ENCODE measurements at regions not wholly inside any gene's neighbourhood (a gene's known extent, or its start where the extent isn't known, plus 50 kb on each side); places are given as distances from the start of the nearest gene placed in this dataset.

DNA sequence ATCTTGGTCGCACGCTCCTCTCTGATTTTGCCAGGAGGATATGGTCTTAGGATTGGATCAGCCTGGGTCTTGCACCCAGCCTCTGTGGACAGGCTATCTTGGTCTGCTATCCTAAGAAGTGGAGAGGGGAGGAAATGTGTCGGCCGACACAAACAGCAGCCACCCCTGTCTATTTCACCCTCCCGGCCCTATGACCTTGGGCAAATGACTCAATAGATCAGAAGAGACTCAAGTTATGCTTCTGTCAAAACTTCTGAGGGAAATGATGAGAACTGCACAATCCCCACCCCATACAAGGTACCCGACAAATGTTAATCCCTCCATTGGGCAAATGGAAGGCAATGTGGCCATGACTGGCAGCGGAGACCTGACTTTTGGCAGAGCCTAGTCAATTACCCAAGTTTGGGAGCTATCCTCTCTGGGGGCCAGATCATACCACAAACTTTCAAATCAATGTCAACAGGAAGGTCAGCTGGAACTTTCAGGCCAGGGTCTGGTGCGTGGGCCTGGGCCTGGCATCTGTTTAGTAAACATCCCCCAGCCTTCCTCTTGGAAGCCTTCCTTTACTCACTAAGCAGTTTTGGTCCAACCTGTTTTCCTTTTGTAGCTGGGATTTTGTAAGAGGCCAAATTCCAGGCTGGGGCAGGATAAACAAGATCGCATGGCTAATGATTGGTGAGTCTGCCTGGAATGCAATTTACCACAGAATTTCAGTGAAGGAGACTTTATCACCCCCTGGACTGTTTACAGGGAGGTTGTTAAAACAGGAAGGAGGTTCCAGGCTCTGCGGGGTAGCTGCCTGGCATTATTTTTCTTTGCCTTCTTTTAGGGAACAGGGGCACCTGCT lies 64.2 kb upstream of the CPEB4 start (continued):
- peak; percentile 37; the same call in 1 of the 2 replicates for TF ChIP-seq YEATS2 (CRISPR knock-in tag; IDR thresholded peaks at IDR 0.05; ENCODE audit: borderline replicate concordance)
- TF ChIP-seq, protein P1, sequence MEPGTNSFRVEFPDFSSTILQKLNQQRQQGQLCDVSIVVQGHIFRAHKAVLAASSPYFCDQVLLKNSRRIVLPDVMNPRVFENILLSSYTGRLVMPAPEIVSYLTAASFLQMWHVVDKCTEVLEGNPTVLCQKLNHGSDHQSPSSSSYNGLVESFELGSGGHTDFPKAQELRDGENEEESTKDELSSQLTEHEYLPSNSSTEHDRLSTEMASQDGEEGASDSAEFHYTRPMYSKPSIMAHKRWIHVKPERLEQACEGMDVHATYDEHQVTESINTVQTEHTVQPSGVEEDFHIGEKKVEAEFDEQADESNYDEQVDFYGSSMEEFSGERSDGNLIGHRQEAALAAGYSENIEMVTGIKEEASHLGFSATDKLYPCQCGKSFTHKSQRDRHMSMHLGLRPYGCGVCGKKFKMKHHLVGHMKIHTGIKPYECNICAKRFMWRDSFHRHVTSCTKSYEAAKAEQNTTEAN (CRISPR knock-in tag; conservative IDR thresholded peaks at IDR 0.05), result peak; percentile 80; the same call in 1 of the 2 replicates
- peak; percentile 53; the same call in 1 of the 2 replicates for TF ChIP-seq TSC22D2 (CRISPR knock-in tag; IDR thresholded peaks at IDR 0.05; ENCODE audit: borderline replicate concordance)
- peak; percentile 51; the same call in 1 of the 2 replicates for TF ChIP-seq PHF8 (CRISPR knock-in tag; IDR thresholded peaks at IDR 0.05)
- peak; percentile 66; the same call in 1 of the 2 replicates for TF ChIP-seq ZSCAN29 (CRISPR knock-in tag; conservative IDR thresholded peaks at IDR 0.05)
- peak; percentile 71 for TF ChIP-seq BRCA1 (CRISPR knock-in tag; IDR thresholded peaks at IDR 0.05)
- peak; percentile 62 for TF ChIP-seq NFYB (CRISPR knock-in tag; IDR thresholded peaks at IDR 0.05)
- TF ChIP-seq ZFP41 (CRISPR knock-in tag; IDR thresholded peaks at IDR 0.05; ENCODE audit: borderline replicate concordance), result no peak; the same call in 1 of the 2 replicates
- TF ChIP-seq ATF7-NPFF (CRISPR knock-in tag; IDR thresholded peaks at IDR 0.05; ENCODE audit: low read depth), result 0 out of 2 replicates have a peak, but pooled peaks have one; percentile 57
- TF ChIP-seq, protein P2, sequence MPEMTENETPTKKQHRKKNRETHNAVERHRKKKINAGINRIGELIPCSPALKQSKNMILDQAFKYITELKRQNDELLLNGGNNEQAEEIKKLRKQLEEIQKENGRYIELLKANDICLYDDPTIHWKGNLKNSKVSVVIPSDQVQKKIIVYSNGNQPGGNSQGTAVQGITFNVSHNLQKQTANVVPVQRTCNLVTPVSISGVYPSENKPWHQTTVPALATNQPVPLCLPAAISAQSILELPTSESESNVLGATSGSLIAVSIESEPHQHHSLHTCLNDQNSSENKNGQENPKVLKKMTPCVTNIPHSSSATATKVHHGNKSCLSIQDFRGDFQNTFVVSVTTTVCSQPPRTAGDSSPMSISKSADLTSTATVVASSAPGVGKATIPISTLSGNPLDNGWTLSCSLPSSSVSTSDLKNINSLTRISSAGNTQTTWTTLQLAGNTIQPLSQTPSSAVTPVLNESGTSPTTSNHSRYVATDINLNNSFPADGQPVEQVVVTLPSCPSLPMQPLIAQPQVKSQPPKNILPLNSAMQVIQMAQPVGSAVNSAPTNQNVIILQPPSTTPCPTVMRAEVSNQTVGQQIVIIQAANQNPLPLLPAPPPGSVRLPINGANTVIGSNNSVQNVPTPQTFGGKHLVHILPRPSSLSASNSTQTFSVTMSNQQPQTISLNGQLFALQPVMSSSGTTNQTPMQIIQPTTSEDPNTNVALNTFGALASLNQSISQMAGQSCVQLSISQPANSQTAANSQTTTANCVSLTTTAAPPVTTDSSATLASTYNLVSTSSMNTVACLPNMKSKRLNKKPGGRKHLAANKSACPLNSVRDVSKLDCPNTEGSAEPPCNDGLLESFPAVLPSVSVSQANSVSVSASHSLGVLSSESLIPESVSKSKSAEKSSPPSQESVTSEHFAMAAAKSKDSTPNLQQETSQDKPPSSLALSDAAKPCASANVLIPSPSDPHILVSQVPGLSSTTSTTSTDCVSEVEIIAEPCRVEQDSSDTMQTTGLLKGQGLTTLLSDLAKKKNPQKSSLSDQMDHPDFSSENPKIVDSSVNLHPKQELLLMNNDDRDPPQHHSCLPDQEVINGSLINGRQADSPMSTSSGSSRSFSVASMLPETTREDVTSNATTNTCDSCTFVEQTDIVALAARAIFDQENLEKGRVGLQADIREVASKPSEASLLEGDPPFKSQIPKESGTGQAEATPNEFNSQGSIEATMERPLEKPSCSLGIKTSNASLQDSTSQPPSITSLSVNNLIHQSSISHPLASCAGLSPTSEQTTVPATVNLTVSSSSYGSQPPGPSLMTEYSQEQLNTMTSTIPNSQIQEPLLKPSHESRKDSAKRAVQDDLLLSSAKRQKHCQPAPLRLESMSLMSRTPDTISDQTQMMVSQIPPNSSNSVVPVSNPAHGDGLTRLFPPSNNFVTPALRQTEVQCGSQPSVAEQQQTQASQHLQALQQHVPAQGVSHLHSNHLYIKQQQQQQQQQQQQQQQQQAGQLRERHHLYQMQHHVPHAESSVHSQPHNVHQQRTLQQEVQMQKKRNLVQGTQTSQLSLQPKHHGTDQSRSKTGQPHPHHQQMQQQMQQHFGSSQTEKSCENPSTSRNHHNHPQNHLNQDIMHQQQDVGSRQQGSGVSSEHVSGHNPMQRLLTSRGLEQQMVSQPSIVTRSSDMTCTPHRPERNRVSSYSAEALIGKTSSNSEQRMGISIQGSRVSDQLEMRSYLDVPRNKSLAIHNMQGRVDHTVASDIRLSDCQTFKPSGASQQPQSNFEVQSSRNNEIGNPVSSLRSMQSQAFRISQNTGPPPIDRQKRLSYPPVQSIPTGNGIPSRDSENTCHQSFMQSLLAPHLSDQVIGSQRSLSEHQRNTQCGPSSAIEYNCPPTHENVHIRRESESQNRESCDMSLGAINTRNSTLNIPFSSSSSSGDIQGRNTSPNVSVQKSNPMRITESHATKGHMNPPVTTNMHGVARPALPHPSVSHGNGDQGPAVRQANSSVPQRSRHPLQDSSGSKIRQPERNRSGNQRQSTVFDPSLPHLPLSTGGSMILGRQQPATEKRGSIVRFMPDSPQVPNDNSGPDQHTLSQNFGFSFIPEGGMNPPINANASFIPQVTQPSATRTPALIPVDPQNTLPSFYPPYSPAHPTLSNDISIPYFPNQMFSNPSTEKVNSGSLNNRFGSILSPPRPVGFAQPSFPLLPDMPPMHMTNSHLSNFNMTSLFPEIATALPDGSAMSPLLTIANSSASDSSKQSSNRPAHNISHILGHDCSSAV (CRISPR knock-in tag; IDR thresholded peaks at IDR 0.05; ENCODE audit: borderline replicate concordance), result peak; percentile 72; the same call in 1 of the 2 replicates
- TF ChIP-seq SMAD3 (CRISPR knock-in tag; IDR thresholded peaks at IDR 0.05), result peak; percentile 80

All from HepG2 (cell line).